DOHH2 (cell line): ENCODE measurements at regions not wholly inside any gene's neighbourhood (a gene's known extent, or its start where the extent isn't known, plus 50 kb on each side); places are given as distances from the start of the nearest gene placed in this dataset.

ENCODE experiments used
- H3F3A ChIP-seq: fragments of 200-600 bp; sonication (generic), shearing (Covaris generic); 2 replicates; pipeline ENCODE4 v1.6.0; 2016; ENCODE audit warnings: antibody characterized with exemption, mild to moderate bottlenecking; ENCODE audit not compliant: control insufficient read depth, insufficient read depth
- H3K27ac ChIP-seq: fragments of 200-600 bp; sonication (generic); 2 replicates; pipeline ENCODE4 v1.5.1; 2014; ENCODE audit warnings: low read depth, mild to moderate bottlenecking, low read length, moderate library complexity
- H3K27me3 ChIP-seq: fragments of 200-600 bp; sonication (generic); 2 replicates; pipeline ENCODE4 v1.6.1; 2014; ENCODE audit warnings: mild to moderate bottlenecking, low read length, mixed read lengths; ENCODE audit not compliant: control insufficient read depth
- H3K36me3 ChIP-seq: fragments of 200-600 bp; sonication (generic); 2 replicates; pipeline ENCODE4 v1.6.1; 2014; ENCODE audit warnings: mild to moderate bottlenecking, low read length, moderate library complexity, mixed read lengths; ENCODE audit not compliant: control insufficient read depth
- H3K4me1 ChIP-seq: fragments of 200-600 bp; sonication (generic); 2 replicates; pipeline ENCODE4 v1.6.1; 2014; ENCODE audit warnings: mild to moderate bottlenecking, low read length, mixed read lengths; ENCODE audit not compliant: control insufficient read depth
- H3K4me2 ChIP-seq: fragments of 200-600 bp; sonication (generic); 2 replicates; pipeline ENCODE4 v1.6.0; 2014; ENCODE audit warnings: mild to moderate bottlenecking, low read length, moderate library complexity
- H3K4me3 ChIP-seq: fragments of 200-600 bp; sonication (generic); 2 replicates; pipeline ENCODE4 v1.5.1; 2014; ENCODE audit warnings: mild to moderate bottlenecking, low read length, mixed read lengths
- H3K79me2 ChIP-seq: fragments of 200-600 bp; sonication (generic); 2 replicates; pipeline ENCODE4 v1.6.1; 2014; ENCODE audit warnings: mild to moderate bottlenecking, low read length, mixed read lengths; ENCODE audit not compliant: control insufficient read depth
- H3K9me2 ChIP-seq: fragments of 200-600 bp; sonication (generic); replicated peaks from 2 replicates; pipeline ENCODE4 v1.6.1; 2014; ENCODE audit warnings: mild to moderate bottlenecking, low read length, mixed read lengths; ENCODE audit not compliant: control insufficient read depth
- H3K9me3 ChIP-seq: fragments of 200-600 bp; sonication (generic); 2 replicates; pipeline ENCODE4 v1.6.1; 2014; ENCODE audit warnings: antibody characterized with exemption, low read length, mixed read lengths; ENCODE audit not compliant: control insufficient read depth, insufficient read depth
- H4K20me1 ChIP-seq: fragments of 200-600 bp; sonication (generic); 2 replicates; pipeline ENCODE4 v1.6.0; 2014; ENCODE audit warnings: low read depth, mild to moderate bottlenecking, antibody characterized with exemption, low read length, moderate library complexity; ENCODE audit not compliant: control insufficient read depth, insufficient read depth
- CTCF ChIP-seq: fragments of 200-600 bp; sonication (generic); IDR thresholded peaks from one replicate; pipeline ENCODE4 v1.5.1; 2014; ENCODE audit warnings: antibody characterized with exemption, mild to moderate bottlenecking, low read depth, low read length; ENCODE audit not compliant: poor library complexity, severe bottlenecking
- EZH2phosphoT487 ChIP-seq: fragments of 200-600 bp; sonication (generic); IDR thresholded peaks from 2 replicates; pipeline ENCODE4 v1.6.1; 2017; ENCODE audit warnings: borderline replicate concordance, mild to moderate bottlenecking, antibody characterized with exemption, low read length, moderate library complexity, mixed read lengths

DNA sequence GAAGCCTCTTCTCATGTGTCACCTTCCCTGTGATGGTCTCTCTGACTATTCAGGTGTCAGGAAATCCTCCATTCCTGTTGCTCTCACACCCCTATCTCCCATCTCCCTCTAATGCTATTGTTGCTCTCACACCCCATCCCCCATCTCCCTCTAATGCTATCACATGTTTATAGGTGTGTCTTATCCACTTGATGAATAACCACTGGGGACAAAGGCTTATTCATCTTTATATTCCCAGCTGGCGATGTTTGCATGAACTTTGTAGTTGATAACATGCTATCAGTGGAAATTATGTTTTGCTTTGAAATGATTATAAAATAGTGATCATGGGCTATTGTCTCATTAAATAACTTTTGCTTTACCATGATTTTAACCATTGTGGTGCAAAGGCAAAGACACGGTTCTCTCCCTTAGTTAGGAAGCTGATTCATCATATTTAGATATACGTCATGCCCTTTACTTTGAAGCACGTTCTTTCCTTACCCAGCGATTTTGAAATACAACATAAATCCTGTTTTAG lies 220.5 kb downstream of the PMAIP1 start:
- Histone ChIP-seq H3K4me1 (no peaks in the 10 kb centered on the region), H3F3A (no peaks in the 10 kb centered on the region), H3K9me2 (no peaks in the 10 kb centered on the region), H3K4me3 (no peak overlapping the region), H3K9me3 (no peaks in the 10 kb centered on the region), H3K36me3 (no peaks in the 10 kb centered on the region), H4K20me1 (no peaks in the 10 kb centered on the region), H3K27ac (no peak overlapping the region), H3K4me2 (no peak overlapping the region), H3K27me3 (no peaks in the 10 kb centered on the region), H3K79me2 (no peaks in the 10 kb centered on the region)
- no peak for TF ChIP-seq CTCF
- TF ChIP-seq EZH2phosphoT487, result no peak

- H3K4me1 ChIP-seq, result no peaks in the 10 kb centered on the region
- no peaks in the 10 kb centered on the region for H3K9me3 ChIP-seq
- H3K36me3 ChIP-seq, result no peaks in the 10 kb centered on the region
- TF ChIP-seq EZH2phosphoT487, result no peak
- TF ChIP-seq CTCF, result no peak
- H3K27me3 ChIP-seq, result no peaks in the 10 kb centered on the region
- no peak overlapping the region for H3K27ac ChIP-seq
- H3F3A ChIP-seq, result no peaks in the 10 kb centered on the region
- H4K20me1 ChIP-seq, result no peaks in the 10 kb centered on the region
- H3K4me3 ChIP-seq, result no peak overlapping the region
- H3K9me2 ChIP-seq, result no peaks in the 10 kb centered on the region
- no peak overlapping the region for H3K4me2 ChIP-seq
- no peaks in the 10 kb centered on the region for H3K79me2 ChIP-seq
Observed at GRCh38 chr18:60117321-60117720, 217.5 kb downstream of the PMAIP1 start.

GRCh38 chr18:60113396-60113795 lies 213.6 kb downstream of the PMAIP1 start:
- H3K9me3 ChIP-seq, result no peaks in the 10 kb centered on the region
- no peaks in the 10 kb centered on the region for H3K4me1 ChIP-seq
- no peak overlapping the region for H3K27ac ChIP-seq
- H4K20me1 ChIP-seq, result no peaks in the 10 kb centered on the region
- H3F3A ChIP-seq, result no peaks in the 10 kb centered on the region
- TF ChIP-seq CTCF, result no peak
- TF ChIP-seq EZH2phosphoT487, result no peak
- no peaks in the 10 kb centered on the region for H3K79me2 ChIP-seq
- H3K9me2 ChIP-seq, result no peaks in the 10 kb centered on the region
- H3K36me3 ChIP-seq, result no peaks in the 10 kb centered on the region
- no peak overlapping the region for H3K4me2 ChIP-seq
- H3K4me3 ChIP-seq, result no peak overlapping the region
- H3K27me3 ChIP-seq, result no peaks in the 10 kb centered on the region

DNA sequence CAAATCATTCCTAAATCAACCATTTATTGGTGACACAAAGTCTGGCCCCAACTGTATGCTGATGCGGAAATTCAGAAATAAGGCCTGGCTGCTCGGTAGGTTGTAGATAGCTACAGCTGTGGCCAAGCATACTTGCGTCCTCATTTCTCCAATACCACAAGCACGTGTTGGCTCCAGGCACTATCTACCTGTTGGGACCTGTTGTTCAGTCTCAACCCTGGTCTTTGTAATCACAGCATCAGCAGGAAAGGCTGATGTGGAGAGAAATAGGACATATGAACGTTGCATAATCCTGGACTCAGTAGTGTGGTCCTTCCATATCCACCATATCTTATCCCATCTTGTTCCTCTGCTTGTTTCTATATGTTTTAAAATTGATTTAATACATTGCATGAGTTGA lies 212.6 kb downstream of the PMAIP1 start:
- no peaks in the 10 kb centered on the region for H3F3A ChIP-seq
- no peak overlapping the region for H3K4me2 ChIP-seq
- H4K20me1 ChIP-seq, result no peaks in the 10 kb centered on the region
- H3K4me3 ChIP-seq, result no peak overlapping the region
- no peaks in the 10 kb centered on the region for H3K9me2 ChIP-seq
- no peak overlapping the region for H3K27ac ChIP-seq
- H3K27me3 ChIP-seq, result no peaks in the 10 kb centered on the region
- no peaks in the 10 kb centered on the region for H3K79me2 ChIP-seq
- no peak for TF ChIP-seq EZH2phosphoT487
- no peak for TF ChIP-seq CTCF
- H3K4me1 ChIP-seq, result no peaks in the 10 kb centered on the region
- no peaks in the 10 kb centered on the region for H3K9me3 ChIP-seq
- H3K36me3 ChIP-seq, result no peaks in the 10 kb centered on the region
